HCT116 (cell line): ENCODE measurements at regions not wholly inside any gene's neighbourhood (a gene's known extent, or its start where the extent isn't known, plus 50 kb on each side); places are given as distances from the start of the nearest gene placed in this dataset.

Experiments
- CTCF ChIP-seq, 3 experiments: fragments of 200-600 bp in 1 of 3; sonication (generic) in 1 of 3; IDR thresholded peaks in 2 of 3; conservative IDR thresholded peaks in 1 of 3; 2 replicates each; pipeline ENCODE4 v1.5.1; 2012 to 2017; ENCODE audit warnings: low read depth in 2 of 3, low read length in 2 of 3, antibody characterized with exemption in 1 of 3, borderline replicate concordance in 1 of 3, control low read depth in 1 of 3, mild to moderate bottlenecking in 1 of 3, mixed read lengths in 1 of 3, mixed run types in 1 of 3, moderate library complexity in 1 of 3; ENCODE audit not compliant: insufficient read depth in 1 of 3
- EGR1 ChIP-seq: IDR thresholded peaks from 2 replicates; pipeline ENCODE4 v1.6.1; 2012; ENCODE audit warnings: low read depth
- EZH2 ChIP-seq: fragments of 200-600 bp; sonication (generic); IDR thresholded peaks from 2 replicates; pipeline ENCODE4 v1.6.1; 2017; ENCODE audit warnings: antibody characterized with exemption, mixed run types
- EZH2phosphoT487 ChIP-seq: fragments of 200-600 bp; IDR thresholded peaks from 2 replicates; pipeline ENCODE4 v1.6.1; 2018; ENCODE audit warnings: antibody characterized with exemption, borderline replicate concordance
- FOSL1 ChIP-seq: IDR thresholded peaks from 2 replicates; pipeline ENCODE4 v1.6.1; 2012; ENCODE audit warnings: low read depth
- MAX ChIP-seq: IDR thresholded peaks from 2 replicates; pipeline ENCODE4 v1.6.1; 2012
- POLR2A ChIP-seq: IDR thresholded peaks from 2 replicates; pipeline ENCODE4 v1.7.0; 2011; ENCODE audit warnings: borderline replicate concordance; ENCODE audit not compliant: insufficient read depth, insufficient read length; ENCODE audit errors: extremely low read depth
- POLR2AphosphoS5 ChIP-seq: IDR thresholded peaks from 2 replicates; pipeline ENCODE4 v1.6.1; 2011; ENCODE audit warnings: mild to moderate bottlenecking, low read depth, low read length, moderate library complexity
- REST ChIP-seq: IDR thresholded peaks from 2 replicates; pipeline ENCODE4 v1.6.1; 2012; ENCODE audit warnings: low read depth
- SIN3A ChIP-seq: IDR thresholded peaks from 2 replicates; pipeline ENCODE4 v1.6.1; 2012; ENCODE audit warnings: low read depth
- ZNF274 ChIP-seq: fragments of 200-500 bp; sonication (Bioruptor generic); IDR thresholded peaks from 2 replicates; pipeline ENCODE4 v1.6.1; 2014; ENCODE audit warnings: mild to moderate bottlenecking, low read depth, low read length, inconsistent platforms

- TF ChIP-seq EZH2phosphoT487 (no peak), REST (no peak), POLR2A (no peak), EZH2 (no peak), SIN3A (no peak), CTCF (IDR thresholded peaks at IDR 0.05 in 2 of 3, conservative IDR thresholded peaks at IDR 0.05 in 1 of 3; ENCODE audit: borderline replicate concordance in 1 of 3, insufficient read depth in 1 of 3, low read depth in 2 of 3, low read length in 2 of 3) (no peak), POLR2AphosphoS5 (no peak), ZNF274 (no peak), EGR1 (no peak), FOSL1 (no peak), MAX (no peak)
These were observed 116.2 kb upstream of the SLC4A4 start for GRCh38 chr4:71222661-71223060.
